ENCODE measurements at regions not wholly inside any gene's neighbourhood (a gene's known extent, or its start where the extent isn't known, plus 50 kb on each side); places are given as distances from the start of the nearest gene placed in this dataset.

- Histone ChIP-seq H3K27me3 (replicated peaks in 1 of 4; ENCODE audit: control insufficient read depth in 3 of 4, extremely low read depth in 1 of 4, insufficient read depth in 3 of 4, low read length in 3 of 4) (no peaks in the 10 kb centered on the region), H2BK5ac (ENCODE audit: low read depth, low read length) (no peak overlapping the region), H3K79me2 (ENCODE audit: control insufficient read depth in 1 of 2, insufficient read depth in 2 of 2, low read length in 2 of 2) (no peaks in the 10 kb centered on the region), H3K4me3 (ENCODE audit: extremely low read depth in 1 of 4, insufficient read depth in 2 of 4, low read depth in 3 of 4, low read length in 4 of 4) (no peak overlapping the region), H2BK12ac (ENCODE audit: low read depth, low read length) (no peak overlapping the region), H3K79me1 (ENCODE audit: low read depth, low read length) (no peaks in the 10 kb centered on the region), H4K5ac (ENCODE audit: insufficient read length, low read depth, low read length) (no peak overlapping the region), H3K9ac (replicated peaks in 1 of 4; ENCODE audit: extremely low read depth in 1 of 4, low read depth in 3 of 4, low read length in 3 of 4) (no peak overlapping the region), H3K23me2 (ENCODE audit: low read depth, low read length) (no peaks in the 10 kb centered on the region), H2BK120ac (replicated peaks; ENCODE audit: low read depth, low read length) (no peak overlapping the region), H3K56ac (replicated peaks; ENCODE audit: insufficient read length, low read depth, low read length) (no peak overlapping the region), H4K91ac (replicated peaks; ENCODE audit: insufficient read length, low read length) (no peak overlapping the region), H3K27ac (ENCODE audit: low read depth, low read length) (no peak overlapping the region), H2BK15ac (ENCODE audit: low read length) (no peak overlapping the region), H3K4me1 (replicated peaks in 1 of 4; ENCODE audit: control insufficient read depth in 3 of 4, insufficient read depth in 4 of 4, low read length in 3 of 4) (no peaks in the 10 kb centered on the region), H4K8ac (ENCODE audit: extremely low read depth, insufficient read depth, low read length) (no peak overlapping the region), H3K14ac (ENCODE audit: insufficient read length) (no peak overlapping the region), H3K18ac (ENCODE audit: extremely low read depth, low read length) (no peak overlapping the region), H2BK20ac (ENCODE audit: low read length) (no peak overlapping the region), H3K4ac (replicated peaks; ENCODE audit: insufficient read length, low read depth, low read length) (no peak overlapping the region), H3K36me3 (ENCODE audit: control insufficient read depth in 2 of 4, insufficient read depth in 4 of 4, low read length in 3 of 4) (no peaks in the 10 kb centered on the region), H3K23ac (ENCODE audit: insufficient read length) (no peak overlapping the region), H2AFZ (ENCODE audit: low read length) (no peak overlapping the region), H2AK5ac (ENCODE audit: low read depth, low read length) (no peak overlapping the region), H4K20me1 (replicated peaks in 1 of 2; ENCODE audit: control insufficient read depth in 1 of 2, insufficient read depth in 2 of 2, low read length in 2 of 2) (no peaks in the 10 kb centered on the region), H3K9me3 (ENCODE audit: insufficient read depth in 2 of 2, low read depth in 1 of 2, low read length in 1 of 2) (no peaks in the 10 kb centered on the region), H3K4me2 (ENCODE audit: insufficient read depth in 1 of 2, low read depth in 2 of 2, low read length in 2 of 2) (no peak overlapping the region)
- ChIA-PET CTCF (ENCODE audit: partially characterized antibody) (interaction anchor here (0.6 kb wide), 2 partner anchors 199 to 1569 kb away, joined by 3 read pairs; no protein-coding TSS in a partner anchor), POLR2A (ENCODE audit: partially characterized antibody) (no interaction called here)
- 92% methylated on average over 6 of the region's 6 CpGs; no CpG with 5 or more reads in 1 of the 2 experiments for WGBS, 2 experiments (ENCODE audit: extremely low coverage in 1 of 2, insufficient coverage in 1 of 2, insufficient read length in 1 of 2, insufficient replicate concordance in 2 of 2, low coverage in 1 of 2, low lambda C conversion rate in 2 of 2, missing lambda C conversion rate in 1 of 2)
- TF ChIP-seq BCL11A (IDR thresholded peaks at IDR 0.05; ENCODE audit: low read depth in 2 of 2, low read length in 2 of 2) (no peak), USF2 (IDR thresholded peaks at IDR 0.05; ENCODE audit: low read length) (no peak), TAF7 (optimal IDR thresholded peaks at IDR 0.05; ENCODE audit: borderline replicate concordance, low read depth, low read length) (no peak), HDAC6 (IDR thresholded peaks at IDR 0.05; ENCODE audit: low read depth, low read length) (no peak), HDAC2 (IDR thresholded peaks at IDR 0.05; ENCODE audit: borderline replicate concordance in 1 of 2, low read depth in 2 of 2, low read length in 2 of 2) (no peak), KDM4A (IDR thresholded peaks at IDR 0.05; ENCODE audit: low read depth, low read length, severe bottlenecking) (no peak), RBBP5 (IDR thresholded peaks at IDR 0.05; ENCODE audit: borderline replicate concordance, low read depth, low read length) (no peak)
- no peak for DNase-seq (ENCODE audit: low read depth in 1 of 2, low spot score in 2 of 2)
- FAIRE-seq, result no peak
These were observed 172.7 kb downstream of the DIRAS2 start for GRCh38 chr9:90469865-90470387.

Data from H1 (cell line).